ENCODE measurements at regions not wholly inside any gene's neighbourhood (a gene's known extent, or its start where the extent isn't known, plus 50 kb on each side); places are given as distances from the start of the nearest gene placed in this dataset.

DNA sequence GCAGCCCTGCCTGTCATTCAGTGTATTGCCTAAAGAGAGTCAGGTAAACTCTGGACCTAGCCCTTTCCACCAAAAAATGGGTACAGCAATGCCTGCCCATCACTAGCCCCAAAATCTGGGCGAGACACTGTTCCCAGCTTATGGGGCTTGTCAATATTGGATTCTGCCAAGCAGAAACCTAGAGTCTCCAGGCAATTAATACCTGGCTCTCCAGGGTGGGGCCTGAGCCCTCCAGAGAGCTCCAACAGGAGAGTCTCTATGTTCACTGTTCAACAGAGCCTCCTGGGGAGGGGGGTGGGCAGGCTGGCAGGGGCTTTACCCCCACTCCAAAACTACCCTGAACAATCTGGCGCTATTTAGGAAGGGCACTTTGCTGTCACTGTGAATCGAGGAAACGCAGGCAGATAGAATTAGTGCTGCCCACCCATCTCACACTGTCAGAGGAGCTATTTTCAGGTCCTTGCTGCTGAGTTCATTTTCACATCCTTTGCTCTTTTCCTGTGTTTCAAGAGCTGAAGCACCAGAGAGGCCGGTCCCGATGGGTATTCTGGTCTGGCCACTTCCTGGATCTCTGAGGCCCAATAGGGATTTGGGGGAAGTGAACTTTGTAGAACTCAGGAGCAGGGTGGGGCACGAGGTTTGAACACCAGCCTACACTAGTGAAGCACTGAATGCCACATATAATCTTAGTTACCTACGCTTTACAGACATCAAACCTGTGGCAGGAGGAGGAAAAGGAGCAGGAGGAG is 121.8 kb downstream of the C5orf15 start:
- TF ChIP-seq CTCF (IDR thresholded peaks at IDR 0.05) (no peak), POLR2A (IDR thresholded peaks at IDR 0.05) (no peak)
- Histone ChIP-seq H3K27me3 (no peaks in the 10 kb centered on the region), H3K9me3 (no peaks in the 10 kb centered on the region), H3K27ac (no peak overlapping the region), H3K4me1 (no peaks in the 10 kb centered on the region), H3K36me3 (no peaks in the 10 kb centered on the region), H3K4me3 (no peak overlapping the region)
- intact Hi-C loops (cut with DNase I; ENCODE audit: low total_unique reads): no loop called here
- DNase-seq: no peak

- Histone ChIP-seq H3K27me3 (no peaks in the 10 kb centered on the region), H3K27ac (no peak overlapping the region), H3K4me3 (no peak overlapping the region), H3K36me3 (no peaks in the 10 kb centered on the region), H3K4me1 (no peaks in the 10 kb centered on the region), H3K9me3 (no peaks in the 10 kb centered on the region)
- TF ChIP-seq CTCF (IDR thresholded peaks at IDR 0.05) (no peak), POLR2A (IDR thresholded peaks at IDR 0.05) (no peak)
- DNase-seq: no peak
- intact Hi-C loops (cut with DNase I; ENCODE audit: low total_unique reads): no loop called here
Measured at GRCh38 chr5:133845271-133845670, 123.2 kb downstream of the C5orf15 start.

- Histone ChIP-seq H3K36me3 (no peaks in the 10 kb centered on the region), H3K27ac (no peak overlapping the region), H3K4me1 (no peaks in the 10 kb centered on the region), H3K9me3 (no peaks in the 10 kb centered on the region), H3K4me3 (no peak overlapping the region), H3K27me3 (no peaks in the 10 kb centered on the region)
- no peak for DNase-seq
- TF ChIP-seq CTCF (IDR thresholded peaks at IDR 0.05): no peak
- no peak for TF ChIP-seq POLR2A (IDR thresholded peaks at IDR 0.05)
- intact Hi-C loops (cut with DNase I; ENCODE audit: low total_unique reads): no loop called here
Measured at GRCh38 chr5:133844836-133845235, 123.6 kb downstream of the C5orf15 start.

DNA sequence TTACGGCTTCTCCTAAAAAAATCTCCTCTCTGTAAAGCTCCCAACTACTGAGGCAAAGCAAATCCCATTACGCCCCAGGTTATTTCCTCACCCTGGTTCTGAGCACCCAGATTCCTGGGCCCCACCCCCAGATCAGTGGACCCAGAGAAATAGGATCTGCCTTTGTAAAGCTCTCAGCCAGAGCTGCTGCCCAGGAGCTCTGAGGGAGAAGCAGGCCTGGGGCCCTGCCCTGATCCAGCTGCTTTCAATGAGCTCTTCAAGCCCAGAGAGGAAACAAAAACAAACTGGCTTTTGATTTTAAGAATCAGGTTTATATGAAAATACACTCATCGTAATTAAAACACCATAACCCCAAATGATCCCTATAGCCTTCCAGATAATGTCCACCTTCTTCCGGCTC is 124.5 kb downstream of the C5orf15 start:
- TF ChIP-seq POLR2A (IDR thresholded peaks at IDR 0.05) (no peak), CTCF (IDR thresholded peaks at IDR 0.05) (no peak)
- H3K4me1 ChIP-seq: no peaks in the 10 kb centered on the region
- no peaks in the 10 kb centered on the region for H3K27me3 ChIP-seq
- H3K9me3 ChIP-seq: no peaks in the 10 kb centered on the region
- DNase-seq: no peak
- H3K36me3 ChIP-seq: no peaks in the 10 kb centered on the region
- intact Hi-C loops (cut with DNase I; ENCODE audit: low total_unique reads): no loop called here
- H3K27ac ChIP-seq: no peak overlapping the region
- no peak overlapping the region for H3K4me3 ChIP-seq

GRCh38 chr5:133842846-133843611 is 125.4 kb downstream of the C5orf15 start:
- no peaks in the 10 kb centered on the region for H3K9me3 ChIP-seq
- H3K36me3 ChIP-seq: no peaks in the 10 kb centered on the region
- DNase-seq: no peak
- no peak overlapping the region for H3K4me3 ChIP-seq
- H3K27me3 ChIP-seq: no peaks in the 10 kb centered on the region
- intact Hi-C loops (cut with DNase I; ENCODE audit: low total_unique reads): no loop called here
- no peak overlapping the region for H3K27ac ChIP-seq
- H3K4me1 ChIP-seq: no peaks in the 10 kb centered on the region
- TF ChIP-seq POLR2A (IDR thresholded peaks at IDR 0.05): no peak
- no peak for TF ChIP-seq CTCF (IDR thresholded peaks at IDR 0.05)

Data from uterus (tissue), 3 donors.